ENCODE measurements at regions not wholly inside any gene's neighbourhood (a gene's known extent, or its start where the extent isn't known, plus 50 kb on each side); places are given as distances from the start of the nearest gene placed in this dataset.

GRCh38 chr7:114823290-114823689 is 98.6 kb upstream of the MDFIC start:
- H3K9ac ChIP-seq (ENCODE audit: low read depth, low read length) = no peak overlapping the region
- H3K36me3 ChIP-seq (ENCODE audit: control insufficient read depth, insufficient read depth, low read length) = no peaks in the 10 kb centered on the region
- peaks cover 10% of the 10 kb centered on the region; the same call in 1 of the 2 replicates for H3K9me3 ChIP-seq (ENCODE audit: control insufficient read depth, insufficient read depth, low read length)
- peak overlapping the region; percentile 72 for H3K27ac ChIP-seq (ENCODE audit: low read depth, low read length)
- H3K4me1 ChIP-seq (ENCODE audit: control insufficient read depth, insufficient read depth, low read length) = peaks cover 41% of the 10 kb centered on the region
- no peak overlapping the region for H3K4me3 ChIP-seq (ENCODE audit: low read depth, low read length)
- H3K27me3 ChIP-seq (ENCODE audit: control insufficient read depth, insufficient read depth, low read length) = no peaks in the 10 kb centered on the region

- no peak overlapping the region for H3K4me3 ChIP-seq (ENCODE audit: low read depth, low read length)
- H3K9ac ChIP-seq (ENCODE audit: low read depth, low read length) = no peak overlapping the region
- H3K36me3 ChIP-seq (ENCODE audit: control insufficient read depth, insufficient read depth, low read length) = no peaks in the 10 kb centered on the region
- H3K27ac ChIP-seq (ENCODE audit: low read depth, low read length) = peak overlapping the region; percentile 82
- H3K27me3 ChIP-seq (ENCODE audit: control insufficient read depth, insufficient read depth, low read length) = no peaks in the 10 kb centered on the region
- peaks cover 10% of the 10 kb centered on the region; the same call in 1 of the 2 replicates for H3K9me3 ChIP-seq (ENCODE audit: control insufficient read depth, insufficient read depth, low read length)
- H3K4me1 ChIP-seq (ENCODE audit: control insufficient read depth, insufficient read depth, low read length) = peaks cover 41% of the 10 kb centered on the region
Measured at GRCh38 chr7:114825423-114825951, 96.4 kb upstream of the MDFIC start.

- no peaks in the 10 kb centered on the region for H3K36me3 ChIP-seq (ENCODE audit: control insufficient read depth, insufficient read depth, low read length)
- H3K27me3 ChIP-seq (ENCODE audit: control insufficient read depth, insufficient read depth, low read length) = no peaks in the 10 kb centered on the region
- no peak overlapping the region for H3K4me3 ChIP-seq (ENCODE audit: low read depth, low read length)
- H3K27ac ChIP-seq (ENCODE audit: low read depth, low read length) = no peak overlapping the region
- peaks cover 10% of the 10 kb centered on the region; the same call in 1 of the 2 replicates for H3K9me3 ChIP-seq (ENCODE audit: control insufficient read depth, insufficient read depth, low read length)
- 0 out of 2 replicates have a peak, but pooled peaks cover 1% of the 10 kb centered on the region for H3K4me1 ChIP-seq (ENCODE audit: control insufficient read depth, insufficient read depth, low read length)
- no peak overlapping the region for H3K9ac ChIP-seq (ENCODE audit: low read depth, low read length)
Measured at GRCh38 chr7:114830952-114831351, 90.9 kb upstream of the MDFIC start.

GRCh38 chr7:114832906-114833595 is 88.8 kb upstream of the MDFIC start:
- Histone ChIP-seq H3K27me3 (ENCODE audit: control insufficient read depth, insufficient read depth, low read length) (no peaks in the 10 kb centered on the region), H3K9ac (ENCODE audit: low read depth, low read length) (no peak overlapping the region), H3K4me1 (ENCODE audit: control insufficient read depth, insufficient read depth, low read length) (no peaks in the 10 kb centered on the region), H3K9me3 (ENCODE audit: control insufficient read depth, insufficient read depth, low read length) (no peaks in the 10 kb centered on the region), H3K4me3 (ENCODE audit: low read depth, low read length) (no peak overlapping the region), H3K36me3 (ENCODE audit: control insufficient read depth, insufficient read depth, low read length) (no peaks in the 10 kb centered on the region), H3K27ac (ENCODE audit: low read depth, low read length) (no peak overlapping the region)

- Histone ChIP-seq H3K27ac (ENCODE audit: low read depth, low read length) (no peak overlapping the region), H3K4me1 (ENCODE audit: control insufficient read depth, insufficient read depth, low read length) (no peaks in the 10 kb centered on the region), H3K27me3 (ENCODE audit: control insufficient read depth, insufficient read depth, low read length) (no peaks in the 10 kb centered on the region), H3K4me3 (ENCODE audit: low read depth, low read length) (no peak overlapping the region), H3K36me3 (ENCODE audit: control insufficient read depth, insufficient read depth, low read length) (no peaks in the 10 kb centered on the region), H3K9me3 (ENCODE audit: control insufficient read depth, insufficient read depth, low read length) (no peaks in the 10 kb centered on the region), H3K9ac (ENCODE audit: low read depth, low read length) (no peak overlapping the region)
Measured at GRCh38 chr7:114835303-114835702, 86.6 kb upstream of the MDFIC start.

GRCh38 chr7:114835861-114836260 is 86.0 kb upstream of the MDFIC start:
- Histone ChIP-seq H3K4me1 (ENCODE audit: control insufficient read depth, insufficient read depth, low read length) (no peaks in the 10 kb centered on the region), H3K9ac (ENCODE audit: low read depth, low read length) (no peak overlapping the region), H3K9me3 (ENCODE audit: control insufficient read depth, insufficient read depth, low read length) (no peaks in the 10 kb centered on the region), H3K27me3 (ENCODE audit: control insufficient read depth, insufficient read depth, low read length) (no peaks in the 10 kb centered on the region), H3K4me3 (ENCODE audit: low read depth, low read length) (no peak overlapping the region), H3K36me3 (ENCODE audit: control insufficient read depth, insufficient read depth, low read length) (no peaks in the 10 kb centered on the region), H3K27ac (ENCODE audit: low read depth, low read length) (no peak overlapping the region)

GRCh38 chr7:114842551-114843065 is 79.3 kb upstream of the MDFIC start:
- Histone ChIP-seq H3K27ac (ENCODE audit: low read depth, low read length) (no peak overlapping the region), H3K9me3 (ENCODE audit: control insufficient read depth, insufficient read depth, low read length) (no peaks in the 10 kb centered on the region), H3K9ac (ENCODE audit: low read depth, low read length) (no peak overlapping the region), H3K4me3 (ENCODE audit: low read depth, low read length) (no peak overlapping the region), H3K4me1 (ENCODE audit: control insufficient read depth, insufficient read depth, low read length) (peaks cover 14% of the 10 kb centered on the region), H3K36me3 (ENCODE audit: control insufficient read depth, insufficient read depth, low read length) (no peaks in the 10 kb centered on the region), H3K27me3 (ENCODE audit: control insufficient read depth, insufficient read depth, low read length) (no peaks in the 10 kb centered on the region)

GRCh38 chr7:114843102-114843501 is 78.8 kb upstream of the MDFIC start:
- no peak overlapping the region for H3K27ac ChIP-seq (ENCODE audit: low read depth, low read length)
- no peaks in the 10 kb centered on the region for H3K27me3 ChIP-seq (ENCODE audit: control insufficient read depth, insufficient read depth, low read length)
- H3K4me3 ChIP-seq (ENCODE audit: low read depth, low read length) = no peak overlapping the region
- H3K9ac ChIP-seq (ENCODE audit: low read depth, low read length) = no peak overlapping the region
- H3K4me1 ChIP-seq (ENCODE audit: control insufficient read depth, insufficient read depth, low read length) = peaks cover 14% of the 10 kb centered on the region
- H3K36me3 ChIP-seq (ENCODE audit: control insufficient read depth, insufficient read depth, low read length) = no peaks in the 10 kb centered on the region
- no peaks in the 10 kb centered on the region for H3K9me3 ChIP-seq (ENCODE audit: control insufficient read depth, insufficient read depth, low read length)

- Histone ChIP-seq H3K9ac (ENCODE audit: low read depth, low read length) (no peak overlapping the region), H3K4me3 (ENCODE audit: low read depth, low read length) (no peak overlapping the region), H3K36me3 (ENCODE audit: control insufficient read depth, insufficient read depth, low read length) (no peaks in the 10 kb centered on the region), H3K27ac (ENCODE audit: low read depth, low read length) (no peak overlapping the region), H3K27me3 (ENCODE audit: control insufficient read depth, insufficient read depth, low read length) (no peaks in the 10 kb centered on the region), H3K9me3 (ENCODE audit: control insufficient read depth, insufficient read depth, low read length) (no peaks in the 10 kb centered on the region), H3K4me1 (ENCODE audit: control insufficient read depth, insufficient read depth, low read length) (peaks cover 11% of the 10 kb centered on the region)
Measured at GRCh38 chr7:114851406-114852061, 70.4 kb upstream of the MDFIC start.

GRCh38 chr7:114852293-114852692 is 69.6 kb upstream of the MDFIC start:
- Histone ChIP-seq H3K9ac (ENCODE audit: low read depth, low read length) (no peak overlapping the region), H3K27ac (ENCODE audit: low read depth, low read length) (no peak overlapping the region), H3K4me3 (ENCODE audit: low read depth, low read length) (no peak overlapping the region), H3K27me3 (ENCODE audit: control insufficient read depth, insufficient read depth, low read length) (no peaks in the 10 kb centered on the region), H3K9me3 (ENCODE audit: control insufficient read depth, insufficient read depth, low read length) (no peaks in the 10 kb centered on the region), H3K36me3 (ENCODE audit: control insufficient read depth, insufficient read depth, low read length) (no peaks in the 10 kb centered on the region), H3K4me1 (ENCODE audit: control insufficient read depth, insufficient read depth, low read length) (peaks cover 18% of the 10 kb centered on the region)

- H3K4me1 ChIP-seq (ENCODE audit: control insufficient read depth, insufficient read depth, low read length) = peaks cover 24% of the 10 kb centered on the region
- no peak overlapping the region for H3K4me3 ChIP-seq (ENCODE audit: low read depth, low read length)
- H3K36me3 ChIP-seq (ENCODE audit: control insufficient read depth, insufficient read depth, low read length) = no peaks in the 10 kb centered on the region
- no peak overlapping the region for H3K9ac ChIP-seq (ENCODE audit: low read depth, low read length)
- H3K9me3 ChIP-seq (ENCODE audit: control insufficient read depth, insufficient read depth, low read length) = no peaks in the 10 kb centered on the region
- no peaks in the 10 kb centered on the region for H3K27me3 ChIP-seq (ENCODE audit: control insufficient read depth, insufficient read depth, low read length)
- H3K27ac ChIP-seq (ENCODE audit: low read depth, low read length) = no peak overlapping the region
Measured at GRCh38 chr7:114853189-114853588, 68.7 kb upstream of the MDFIC start.
